ENCODE measurements at regions not wholly inside any gene's neighbourhood (a gene's known extent, or its start where the extent isn't known, plus 50 kb on each side); places are given as distances from the start of the nearest gene placed in this dataset.

DNA sequence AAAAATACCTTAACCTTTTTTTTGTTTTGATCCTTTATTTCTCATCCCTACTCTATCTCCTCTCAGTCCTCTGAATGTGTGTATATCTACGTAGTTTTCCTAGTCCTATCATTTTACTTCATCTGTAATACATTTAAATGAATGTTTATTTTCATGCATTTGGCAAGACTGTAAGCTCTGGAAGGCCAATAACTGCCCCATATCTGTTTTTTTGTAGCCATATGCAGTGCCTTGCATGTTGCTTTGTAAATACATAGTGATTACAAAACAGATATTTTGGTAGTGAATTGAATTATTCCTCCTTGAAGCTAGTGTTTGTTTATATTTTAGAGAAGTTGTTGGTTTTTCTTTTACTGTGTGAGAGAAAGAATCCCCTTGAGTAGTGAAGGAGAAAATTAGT is 450.2 kb downstream of the PCDH18 start:
- TF ChIP-seq, protein P1, sequence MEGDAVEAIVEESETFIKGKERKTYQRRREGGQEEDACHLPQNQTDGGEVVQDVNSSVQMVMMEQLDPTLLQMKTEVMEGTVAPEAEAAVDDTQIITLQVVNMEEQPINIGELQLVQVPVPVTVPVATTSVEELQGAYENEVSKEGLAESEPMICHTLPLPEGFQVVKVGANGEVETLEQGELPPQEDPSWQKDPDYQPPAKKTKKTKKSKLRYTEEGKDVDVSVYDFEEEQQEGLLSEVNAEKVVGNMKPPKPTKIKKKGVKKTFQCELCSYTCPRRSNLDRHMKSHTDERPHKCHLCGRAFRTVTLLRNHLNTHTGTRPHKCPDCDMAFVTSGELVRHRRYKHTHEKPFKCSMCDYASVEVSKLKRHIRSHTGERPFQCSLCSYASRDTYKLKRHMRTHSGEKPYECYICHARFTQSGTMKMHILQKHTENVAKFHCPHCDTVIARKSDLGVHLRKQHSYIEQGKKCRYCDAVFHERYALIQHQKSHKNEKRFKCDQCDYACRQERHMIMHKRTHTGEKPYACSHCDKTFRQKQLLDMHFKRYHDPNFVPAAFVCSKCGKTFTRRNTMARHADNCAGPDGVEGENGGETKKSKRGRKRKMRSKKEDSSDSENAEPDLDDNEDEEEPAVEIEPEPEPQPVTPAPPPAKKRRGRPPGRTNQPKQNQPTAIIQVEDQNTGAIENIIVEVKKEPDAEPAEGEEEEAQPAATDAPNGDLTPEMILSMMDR (IDR thresholded peaks at IDR 0.05; ENCODE audit: low read depth, low read length, poor library complexity, severe bottlenecking): no peak
- no peak for TF ChIP-seq EZH2phosphoT487 (IDR thresholded peaks at IDR 0.05; ENCODE audit: borderline replicate concordance, low read length)
